A673 (cell line): ENCODE measurements at regions not wholly inside any gene's neighbourhood (a gene's known extent, or its start where the extent isn't known, plus 50 kb on each side); places are given as distances from the start of the nearest gene placed in this dataset.

Experiments
- EZH2 ChIP-seq: fragments of 200-600 bp; sonication (generic); IDR thresholded peaks from 2 replicates; pipeline ENCODE4 v1.6.1; 2017; ENCODE audit warnings: borderline replicate concordance, low read depth, mild to moderate bottlenecking, mixed read lengths, antibody characterized with exemption, low read length; ENCODE audit not compliant: poor library complexity, severe bottlenecking
- TF ChIP-seq, protein P1 (sequence below): fragments of 300-800, 200-600 bp; sonication (generic); conservative IDR thresholded peaks from 2 replicates; pipeline ENCODE4 v1.5.1; 2017; ENCODE audit warnings: low read depth, mild to moderate bottlenecking, antibody characterized with exemption, low read length, moderate library complexity, mixed read lengths

DNA sequence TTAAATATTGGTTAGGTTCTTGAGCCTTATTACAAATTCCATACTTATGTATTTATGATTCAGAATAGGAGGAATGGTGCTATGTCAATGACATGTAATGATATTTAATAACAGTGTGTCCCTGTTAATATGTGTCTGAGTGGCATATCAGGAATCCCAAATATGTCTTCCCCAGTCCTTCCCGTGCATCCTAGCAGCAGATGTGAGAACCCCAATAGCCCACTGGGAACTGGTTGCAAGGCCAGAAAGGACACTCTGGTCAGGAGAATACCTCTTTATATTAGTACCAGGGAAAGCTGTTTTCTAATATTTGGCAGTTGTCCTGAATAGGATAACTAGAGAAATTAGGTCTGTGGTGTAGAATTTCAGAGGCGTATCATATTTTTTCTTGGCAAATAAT is 159.1 kb upstream of the PDE7B start:
- TF ChIP-seq, protein P1, sequence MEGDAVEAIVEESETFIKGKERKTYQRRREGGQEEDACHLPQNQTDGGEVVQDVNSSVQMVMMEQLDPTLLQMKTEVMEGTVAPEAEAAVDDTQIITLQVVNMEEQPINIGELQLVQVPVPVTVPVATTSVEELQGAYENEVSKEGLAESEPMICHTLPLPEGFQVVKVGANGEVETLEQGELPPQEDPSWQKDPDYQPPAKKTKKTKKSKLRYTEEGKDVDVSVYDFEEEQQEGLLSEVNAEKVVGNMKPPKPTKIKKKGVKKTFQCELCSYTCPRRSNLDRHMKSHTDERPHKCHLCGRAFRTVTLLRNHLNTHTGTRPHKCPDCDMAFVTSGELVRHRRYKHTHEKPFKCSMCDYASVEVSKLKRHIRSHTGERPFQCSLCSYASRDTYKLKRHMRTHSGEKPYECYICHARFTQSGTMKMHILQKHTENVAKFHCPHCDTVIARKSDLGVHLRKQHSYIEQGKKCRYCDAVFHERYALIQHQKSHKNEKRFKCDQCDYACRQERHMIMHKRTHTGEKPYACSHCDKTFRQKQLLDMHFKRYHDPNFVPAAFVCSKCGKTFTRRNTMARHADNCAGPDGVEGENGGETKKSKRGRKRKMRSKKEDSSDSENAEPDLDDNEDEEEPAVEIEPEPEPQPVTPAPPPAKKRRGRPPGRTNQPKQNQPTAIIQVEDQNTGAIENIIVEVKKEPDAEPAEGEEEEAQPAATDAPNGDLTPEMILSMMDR: no peak
- no peak for TF ChIP-seq EZH2
